Neural progenitor cell (in vitro differentiated cells): ENCODE measurements at regions not wholly inside any gene's neighbourhood (a gene's known extent, or its start where the extent isn't known, plus 50 kb on each side); places are given as distances from the start of the nearest gene placed in this dataset.

Experiments used
- EZH2phosphoT487 ChIP-seq: fragments of 200-600 bp; sonication (generic); IDR thresholded peaks from 2 replicates; pipeline ENCODE4 v1.6.1; 2017; ENCODE audit warnings: antibody characterized with exemption
- TF ChIP-seq, protein P1 (sequence below): fragments of 200-600 bp; sonication (generic); IDR thresholded peaks from 2 replicates; pipeline ENCODE4 v1.5.1; 2017; ENCODE audit warnings: antibody characterized with exemption, mild to moderate bottlenecking

DNA sequence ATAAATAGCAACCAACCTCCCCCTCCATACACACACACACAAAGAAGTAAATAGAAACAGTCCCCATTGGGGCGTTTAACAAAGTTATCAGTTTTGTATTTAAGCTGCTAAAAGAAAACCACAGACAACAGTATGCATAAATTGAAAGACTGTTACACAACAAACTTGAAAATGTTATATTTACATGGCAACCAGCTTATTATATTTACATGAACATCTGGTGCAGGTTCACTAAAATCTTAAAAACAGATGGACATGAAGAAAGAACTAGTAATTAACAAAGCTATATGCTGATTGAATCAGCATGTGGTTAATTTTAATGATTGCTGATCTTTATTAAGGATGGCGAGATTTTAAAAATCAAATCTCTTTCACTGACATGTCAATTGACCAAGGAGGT, 384.7 kb downstream of the LRRIQ3 start:
- TF ChIP-seq, protein P1, sequence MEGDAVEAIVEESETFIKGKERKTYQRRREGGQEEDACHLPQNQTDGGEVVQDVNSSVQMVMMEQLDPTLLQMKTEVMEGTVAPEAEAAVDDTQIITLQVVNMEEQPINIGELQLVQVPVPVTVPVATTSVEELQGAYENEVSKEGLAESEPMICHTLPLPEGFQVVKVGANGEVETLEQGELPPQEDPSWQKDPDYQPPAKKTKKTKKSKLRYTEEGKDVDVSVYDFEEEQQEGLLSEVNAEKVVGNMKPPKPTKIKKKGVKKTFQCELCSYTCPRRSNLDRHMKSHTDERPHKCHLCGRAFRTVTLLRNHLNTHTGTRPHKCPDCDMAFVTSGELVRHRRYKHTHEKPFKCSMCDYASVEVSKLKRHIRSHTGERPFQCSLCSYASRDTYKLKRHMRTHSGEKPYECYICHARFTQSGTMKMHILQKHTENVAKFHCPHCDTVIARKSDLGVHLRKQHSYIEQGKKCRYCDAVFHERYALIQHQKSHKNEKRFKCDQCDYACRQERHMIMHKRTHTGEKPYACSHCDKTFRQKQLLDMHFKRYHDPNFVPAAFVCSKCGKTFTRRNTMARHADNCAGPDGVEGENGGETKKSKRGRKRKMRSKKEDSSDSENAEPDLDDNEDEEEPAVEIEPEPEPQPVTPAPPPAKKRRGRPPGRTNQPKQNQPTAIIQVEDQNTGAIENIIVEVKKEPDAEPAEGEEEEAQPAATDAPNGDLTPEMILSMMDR, result no peak
- no peak for TF ChIP-seq EZH2phosphoT487
